GM23338 (cell line): ENCODE measurements at regions not wholly inside any gene's neighbourhood (a gene's known extent, or its start where the extent isn't known, plus 50 kb on each side); places are given as distances from the start of the nearest gene placed in this dataset.

ENCODE experiments used
- ATAC-seq: fragments of 200-7000 bp; cut with Tn5 transposase; 3 replicates; pipeline ENCODE4 v1.9.1; 2020
- DNase-seq: peaks from one replicate; pipeline ENCODE4 v3.0.0-alpha.2; 2015; ENCODE audit warnings: low spot score
- H2AFZ ChIP-seq: fragments of 200-600 bp; sonication (generic); 2 replicates; pipeline ENCODE4 v1.8.0; 2016; ENCODE audit warnings: antibody characterized with exemption, mild to moderate bottlenecking, moderate library complexity
- H3F3A ChIP-seq: fragments of 200-600 bp; sonication (generic); replicated peaks from 2 replicates; pipeline ENCODE4 v1.8.0; 2017; ENCODE audit warnings: antibody characterized with exemption, mixed run types, low read depth
- H3K27ac ChIP-seq: fragments of 200-600 bp; sonication (generic); 2 replicates; pipeline ENCODE4 v1.6.1; 2016; ENCODE audit warnings: low read depth
- H3K27me3 ChIP-seq: fragments of 200-600 bp; sonication (generic); 2 replicates; pipeline ENCODE4 v1.8.0; 2016; ENCODE audit warnings: mild to moderate bottlenecking, mixed run types, moderate library complexity; ENCODE audit not compliant: insufficient read depth
- H3K36me3 ChIP-seq: fragments of 200-600 bp; sonication (generic); 2 replicates; pipeline ENCODE4 v1.8.0; 2016; ENCODE audit warnings: mild to moderate bottlenecking; ENCODE audit not compliant: insufficient read depth
- H3K4me1 ChIP-seq: fragments of 200-600 bp; sonication (generic); 2 replicates; pipeline ENCODE4 v1.8.0; 2016; ENCODE audit warnings: mild to moderate bottlenecking, moderate library complexity; ENCODE audit not compliant: insufficient read depth
- H3K4me2 ChIP-seq: fragments of 200-600 bp; sonication (generic); 2 replicates; pipeline ENCODE4 v1.7.1; 2017; ENCODE audit warnings: mixed run types
- H3K4me3 ChIP-seq: fragments of 200-600 bp; sonication (generic); 2 replicates; pipeline ENCODE4 v1.6.1; 2016; ENCODE audit warnings: mixed run types
- H3K79me2 ChIP-seq: fragments of 200-600 bp; sonication (generic); replicated peaks from 2 replicates; pipeline ENCODE4 v1.8.0; 2017; ENCODE audit warnings: mild to moderate bottlenecking; ENCODE audit not compliant: insufficient read depth
- H3K9me2 ChIP-seq: fragments of 200-600 bp; sonication (generic); 2 replicates; pipeline ENCODE4 v1.8.0; 2017; ENCODE audit not compliant: insufficient read depth
- H4K20me1 ChIP-seq: fragments of 200-600 bp; sonication (generic); replicated peaks from 2 replicates; pipeline ENCODE4 v1.8.0; 2017; ENCODE audit warnings: mild to moderate bottlenecking; ENCODE audit not compliant: insufficient read depth
- H3K27ac Mint-ChIP-seq: 2 replicates; pipeline ENCODE4 v1.8.0; 2020; ENCODE audit warnings: inconsistent platforms, mild to moderate bottlenecking, moderate library complexity, mixed read lengths
- H3K27me3 Mint-ChIP-seq: 3 replicates; pipeline ENCODE4 v1.8.0; 2022; ENCODE audit warnings: low read depth, mild to moderate bottlenecking, moderate library complexity, mixed read lengths, inconsistent platforms; ENCODE audit not compliant: insufficient read depth, poor library complexity
- H3K36me3 Mint-ChIP-seq: 3 replicates; pipeline ENCODE4 v1.8.0; 2021; ENCODE audit warnings: low read depth, mild to moderate bottlenecking, inconsistent platforms, moderate library complexity, mixed read lengths
- H3K4me1 Mint-ChIP-seq: 3 replicates; pipeline ENCODE4 v1.8.0; 2020; ENCODE audit warnings: mild to moderate bottlenecking, inconsistent platforms, mixed read lengths
- H3K4me3 Mint-ChIP-seq: 3 replicates; pipeline ENCODE4 v1.8.0; 2021; ENCODE audit warnings: moderate library complexity, mild to moderate bottlenecking, inconsistent platforms, mixed read lengths
- H3K9me3 Mint-ChIP-seq: 3 replicates; pipeline ENCODE4 v1.8.0; 2020; ENCODE audit warnings: moderate library complexity, mild to moderate bottlenecking, inconsistent platforms, mixed read lengths
- NANOG ChIP-seq: IDR thresholded peaks from 2 replicates; pipeline ENCODE4 v1.6.1; 2016; ENCODE audit warnings: antibody characterized with exemption, borderline replicate concordance
- POLR2AphosphoS5 ChIP-seq: IDR thresholded peaks from 2 replicates; pipeline ENCODE4 v1.6.1; 2016; ENCODE audit warnings: antibody characterized with exemption, low read depth
- ZNF114 ChIP-seq: fragments of 250-450 bp; sonication (Bioruptor Pico); IDR thresholded peaks from 2 replicates; pipeline ENCODE4 v1.5.0; 2020; ENCODE audit warnings: mild to moderate bottlenecking, moderate library complexity
- ZNF331 ChIP-seq: fragments of 250-450 bp; sonication (Bioruptor Pico); IDR thresholded peaks from 2 replicates; pipeline ENCODE4 v1.5.0; 2020; ENCODE audit warnings: low read depth, mild to moderate bottlenecking, moderate library complexity
- TF ChIP-seq, protein P1 (sequence below): fragments of 250-450 bp; sonication (Bioruptor Pico); IDR thresholded peaks from 2 replicates; pipeline ENCODE4 v1.5.0; 2020; ENCODE audit warnings: mild to moderate bottlenecking, moderate library complexity
- TF ChIP-seq, protein P2 (sequence below): IDR thresholded peaks from 2 replicates; pipeline ENCODE4 v1.6.1; 2016; ENCODE audit warnings: antibody characterized with exemption

DNA sequence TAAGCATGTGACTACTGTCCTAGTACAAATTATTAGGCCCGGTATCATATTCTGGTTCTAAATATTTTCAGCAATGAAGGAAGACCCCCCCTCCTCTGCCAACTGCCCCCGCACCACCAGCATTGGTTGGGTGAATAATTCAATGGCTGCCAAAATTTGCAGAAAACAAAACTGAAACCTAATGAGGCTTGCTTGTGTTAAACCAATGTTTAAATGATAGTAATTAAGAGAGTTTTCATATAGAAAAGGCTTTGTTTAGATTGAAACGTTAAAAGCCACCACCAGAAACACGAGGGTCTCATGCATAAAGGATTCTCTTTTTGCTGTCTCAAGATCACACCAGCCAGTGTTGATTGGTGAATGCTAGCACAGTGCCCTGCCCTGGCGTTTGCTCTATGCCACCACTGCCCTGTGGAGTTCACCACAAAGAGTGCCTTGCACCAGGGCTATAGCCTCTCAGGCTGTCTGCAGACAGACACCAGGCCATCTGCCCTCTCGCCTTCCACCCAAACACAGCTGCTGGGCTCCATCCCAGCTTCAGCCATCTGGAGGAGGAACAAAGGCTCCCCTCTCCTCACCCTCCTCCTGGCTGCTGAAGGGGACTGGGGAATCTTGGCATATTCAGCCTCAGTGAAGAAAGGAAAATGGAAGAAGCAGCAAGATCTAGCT, 200.3 kb upstream of the PFN2 start:
- Mint-ChIP-seq H3K36me3 (no peaks in the 10 kb centered on the region), H3K4me3 (no peak overlapping the region), H3K4me1 (peaks cover 2% of the 10 kb centered on the region), H3K27ac (no peak overlapping the region), H3K9me3 (no peaks in the 10 kb centered on the region), H3K27me3 (no peaks in the 10 kb centered on the region)
- Histone ChIP-seq H3K4me1 (0 out of 2 replicates have a peak, but pooled peaks cover 3% of the 10 kb centered on the region), H3K79me2 (no peaks in the 10 kb centered on the region), H3K4me3 (no peak overlapping the region), H4K20me1 (no peaks in the 10 kb centered on the region), H3K9me2 (no peaks in the 10 kb centered on the region; the same call in 1 of the 2 replicates), H3K27ac (no peak overlapping the region), H3K36me3 (no peaks in the 10 kb centered on the region), H3F3A (no peaks in the 10 kb centered on the region), H3K4me2 (no peak overlapping the region), H3K27me3 (no peaks in the 10 kb centered on the region), H2AFZ (0 out of 2 replicates have a peak overlapping the region, but pooled peaks have one; percentile 4)
- DNase-seq (no peak), ATAC-seq (no peak)
- TF ChIP-seq, protein P1, sequence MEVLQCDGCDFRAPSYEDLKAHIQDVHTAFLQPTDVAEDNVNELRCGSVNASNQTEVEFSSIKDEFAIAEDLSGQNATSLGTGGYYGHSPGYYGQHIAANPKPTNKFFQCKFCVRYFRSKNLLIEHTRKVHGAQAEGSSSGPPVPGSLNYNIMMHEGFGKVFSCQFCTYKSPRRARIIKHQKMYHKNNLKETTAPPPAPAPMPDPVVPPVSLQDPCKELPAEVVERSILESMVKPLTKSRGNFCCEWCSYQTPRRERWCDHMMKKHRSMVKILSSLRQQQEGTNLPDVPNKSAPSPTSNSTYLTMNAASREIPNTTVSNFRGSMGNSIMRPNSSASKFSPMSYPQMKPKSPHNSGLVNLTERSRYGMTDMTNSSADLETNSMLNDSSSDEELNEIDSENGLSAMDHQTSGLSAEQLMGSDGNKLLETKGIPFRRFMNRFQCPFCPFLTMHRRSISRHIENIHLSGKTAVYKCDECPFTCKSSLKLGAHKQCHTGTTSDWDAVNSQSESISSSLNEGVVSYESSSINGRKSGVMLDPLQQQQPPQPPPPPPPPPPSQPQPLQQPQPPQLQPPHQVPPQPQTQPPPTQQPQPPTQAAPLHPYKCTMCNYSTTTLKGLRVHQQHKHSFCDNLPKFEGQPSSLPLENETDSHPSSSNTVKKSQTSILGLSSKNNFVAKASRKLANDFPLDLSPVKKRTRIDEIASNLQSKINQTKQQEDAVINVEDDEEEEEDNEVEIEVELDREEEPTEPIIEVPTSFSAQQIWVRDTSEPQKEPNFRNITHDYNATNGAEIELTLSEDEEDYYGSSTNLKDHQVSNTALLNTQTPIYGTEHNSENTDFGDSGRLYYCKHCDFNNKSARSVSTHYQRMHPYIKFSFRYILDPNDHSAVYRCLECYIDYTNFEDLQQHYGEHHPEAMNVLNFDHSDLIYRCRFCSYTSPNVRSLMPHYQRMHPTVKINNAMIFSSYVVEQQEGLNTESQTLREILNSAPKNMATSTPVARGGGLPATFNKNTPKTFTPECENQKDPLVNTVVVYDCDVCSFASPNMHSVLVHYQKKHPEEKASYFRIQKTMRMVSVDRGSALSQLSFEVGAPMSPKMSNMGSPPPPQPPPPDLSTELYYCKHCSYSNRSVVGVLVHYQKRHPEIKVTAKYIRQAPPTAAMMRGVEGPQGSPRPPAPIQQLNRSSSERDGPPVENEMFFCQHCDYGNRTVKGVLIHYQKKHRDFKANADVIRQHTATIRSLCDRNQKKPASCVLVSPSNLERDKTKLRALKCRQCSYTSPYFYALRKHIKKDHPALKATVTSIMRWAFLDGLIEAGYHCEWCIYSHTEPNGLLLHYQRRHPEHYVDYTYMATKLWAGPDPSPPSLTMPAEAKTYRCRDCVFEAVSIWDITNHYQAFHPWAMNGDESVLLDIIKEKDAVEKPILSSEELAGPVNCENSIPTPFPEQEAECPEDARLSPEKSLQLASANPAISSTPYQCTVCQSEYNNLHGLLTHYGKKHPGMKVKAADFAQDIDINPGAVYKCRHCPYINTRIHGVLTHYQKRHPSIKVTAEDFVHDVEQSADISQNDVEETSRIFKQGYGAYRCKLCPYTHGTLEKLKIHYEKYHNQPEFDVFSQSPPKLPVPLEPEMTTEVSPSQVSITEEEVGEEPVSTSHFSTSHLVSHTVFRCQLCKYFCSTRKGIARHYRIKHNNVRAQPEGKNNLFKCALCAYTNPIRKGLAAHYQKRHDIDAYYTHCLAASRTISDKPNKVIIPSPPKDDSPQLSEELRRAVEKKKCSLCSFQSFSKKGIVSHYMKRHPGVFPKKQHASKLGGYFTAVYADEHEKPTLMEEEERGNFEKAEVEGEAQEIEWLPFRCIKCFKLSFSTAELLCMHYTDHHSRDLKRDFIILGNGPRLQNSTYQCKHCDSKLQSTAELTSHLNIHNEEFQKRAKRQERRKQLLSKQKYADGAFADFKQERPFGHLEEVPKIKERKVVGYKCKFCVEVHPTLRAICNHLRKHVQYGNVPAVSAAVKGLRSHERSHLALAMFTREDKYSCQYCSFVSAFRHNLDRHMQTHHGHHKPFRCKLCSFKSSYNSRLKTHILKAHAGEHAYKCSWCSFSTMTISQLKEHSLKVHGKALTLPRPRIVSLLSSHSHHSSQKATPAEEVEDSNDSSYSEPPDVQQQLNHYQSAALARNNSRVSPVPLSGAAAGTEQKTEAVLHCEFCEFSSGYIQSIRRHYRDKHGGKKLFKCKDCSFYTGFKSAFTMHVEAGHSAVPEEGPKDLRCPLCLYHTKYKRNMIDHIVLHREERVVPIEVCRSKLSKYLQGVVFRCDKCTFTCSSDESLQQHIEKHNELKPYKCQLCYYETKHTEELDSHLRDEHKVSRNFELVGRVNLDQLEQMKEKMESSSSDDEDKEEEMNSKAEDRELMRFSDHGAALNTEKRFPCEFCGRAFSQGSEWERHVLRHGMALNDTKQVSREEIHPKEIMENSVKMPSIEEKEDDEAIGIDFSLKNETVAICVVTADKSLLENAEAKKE = no peak
- TF ChIP-seq POLR2AphosphoS5 (no peak), NANOG (no peak), ZNF114 (CRISPR knock-in tag) (no peak)

DNA sequence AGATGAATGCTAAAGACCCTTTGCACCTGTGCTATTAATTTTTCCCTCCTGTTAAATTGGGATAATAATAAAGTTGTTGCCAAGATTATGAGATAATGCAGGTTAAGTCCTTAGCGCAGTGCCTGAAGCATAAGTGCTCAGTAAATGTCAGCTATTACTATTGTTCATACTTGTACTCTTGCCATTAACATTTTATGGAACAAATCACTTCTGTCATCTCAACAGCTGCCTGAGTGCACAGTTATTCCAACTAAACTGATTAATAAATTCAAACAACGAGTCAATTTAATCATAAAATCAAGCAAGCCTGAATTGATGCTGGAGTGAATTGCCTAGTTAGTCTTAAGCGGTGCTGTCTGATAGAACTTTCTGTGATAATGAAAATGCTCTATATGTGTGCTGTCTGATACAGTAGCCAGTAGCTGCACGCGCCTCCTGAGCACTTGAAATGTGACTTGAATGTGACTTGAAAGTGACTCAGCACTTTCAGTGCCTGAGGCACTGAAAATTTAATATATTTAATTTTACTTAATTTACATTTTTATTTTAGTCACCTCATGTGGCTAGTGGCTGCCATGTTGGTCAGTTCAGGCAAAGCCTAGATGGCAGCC, 198.7 kb upstream of the PFN2 start:
- no peaks in the 10 kb centered on the region for H3F3A ChIP-seq
- H3K36me3 ChIP-seq = no peaks in the 10 kb centered on the region
- no peaks in the 10 kb centered on the region for H3K79me2 ChIP-seq
- H3K4me3 ChIP-seq = no peak overlapping the region
- Mint-ChIP-seq H3K4me1 (peaks cover 7% of the 10 kb centered on the region), H3K4me3 (no peak overlapping the region), H3K36me3 (no peaks in the 10 kb centered on the region), H3K27me3 (no peaks in the 10 kb centered on the region), H3K27ac (no peak overlapping the region), H3K9me3 (no peaks in the 10 kb centered on the region)
- ATAC-seq (no peak), DNase-seq (no peak)
- no peaks in the 10 kb centered on the region for H3K27me3 ChIP-seq
- no peak overlapping the region for H3K4me2 ChIP-seq
- H2AFZ ChIP-seq = no peak overlapping the region
- H3K4me1 ChIP-seq = peaks cover 9% of the 10 kb centered on the region
- no peaks in the 10 kb centered on the region for H4K20me1 ChIP-seq
- H3K9me2 ChIP-seq = no peaks in the 10 kb centered on the region; the same call in 1 of the 2 replicates
- no peak overlapping the region for H3K27ac ChIP-seq
- TF ChIP-seq ZNF331 (CRISPR knock-in tag) = no peak
- TF ChIP-seq, protein P2, sequence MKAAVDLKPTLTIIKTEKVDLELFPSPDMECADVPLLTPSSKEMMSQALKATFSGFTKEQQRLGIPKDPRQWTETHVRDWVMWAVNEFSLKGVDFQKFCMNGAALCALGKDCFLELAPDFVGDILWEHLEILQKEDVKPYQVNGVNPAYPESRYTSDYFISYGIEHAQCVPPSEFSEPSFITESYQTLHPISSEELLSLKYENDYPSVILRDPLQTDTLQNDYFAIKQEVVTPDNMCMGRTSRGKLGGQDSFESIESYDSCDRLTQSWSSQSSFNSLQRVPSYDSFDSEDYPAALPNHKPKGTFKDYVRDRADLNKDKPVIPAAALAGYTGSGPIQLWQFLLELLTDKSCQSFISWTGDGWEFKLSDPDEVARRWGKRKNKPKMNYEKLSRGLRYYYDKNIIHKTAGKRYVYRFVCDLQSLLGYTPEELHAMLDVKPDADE = no peak
